ENCODE measurements at regions not wholly inside any gene's neighbourhood (a gene's known extent, or its start where the extent isn't known, plus 50 kb on each side); places are given as distances from the start of the nearest gene placed in this dataset.
A peak's percentile ranks its signal among the peaks of the same experiment; 100 is the strongest.

DNA sequence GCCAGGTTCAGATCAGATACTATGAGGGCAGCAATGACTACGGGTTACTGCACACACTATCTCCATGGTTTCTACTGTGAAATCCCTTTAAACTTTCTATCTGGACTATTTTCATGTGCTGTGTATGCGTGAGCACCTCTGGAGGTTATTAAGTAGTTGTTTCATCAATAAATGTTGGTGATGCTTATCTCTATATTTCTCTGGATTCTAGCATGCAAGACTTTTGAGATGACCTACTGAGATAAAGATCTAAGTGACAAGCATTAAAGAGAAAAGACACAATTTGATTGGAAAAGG, 194.0 kb downstream of the NRIP1 start:
- Histone ChIP-seq H3K27ac (no peak overlapping the region), H3K36me3 (no peaks in the 10 kb centered on the region), H3K9me3 (no peaks in the 10 kb centered on the region), H3K4me1 (ENCODE audit: control insufficient read depth in 1 of 2, low read depth in 2 of 2) (no peaks in the 10 kb centered on the region), H3K27me3 (replicated peaks; ENCODE audit: insufficient read depth) (no peaks in the 10 kb centered on the region), H3K4me3 (no peak overlapping the region)
- no peak for DNase-seq (ENCODE audit: low spot score)
- TF ChIP-seq, protein P1, sequence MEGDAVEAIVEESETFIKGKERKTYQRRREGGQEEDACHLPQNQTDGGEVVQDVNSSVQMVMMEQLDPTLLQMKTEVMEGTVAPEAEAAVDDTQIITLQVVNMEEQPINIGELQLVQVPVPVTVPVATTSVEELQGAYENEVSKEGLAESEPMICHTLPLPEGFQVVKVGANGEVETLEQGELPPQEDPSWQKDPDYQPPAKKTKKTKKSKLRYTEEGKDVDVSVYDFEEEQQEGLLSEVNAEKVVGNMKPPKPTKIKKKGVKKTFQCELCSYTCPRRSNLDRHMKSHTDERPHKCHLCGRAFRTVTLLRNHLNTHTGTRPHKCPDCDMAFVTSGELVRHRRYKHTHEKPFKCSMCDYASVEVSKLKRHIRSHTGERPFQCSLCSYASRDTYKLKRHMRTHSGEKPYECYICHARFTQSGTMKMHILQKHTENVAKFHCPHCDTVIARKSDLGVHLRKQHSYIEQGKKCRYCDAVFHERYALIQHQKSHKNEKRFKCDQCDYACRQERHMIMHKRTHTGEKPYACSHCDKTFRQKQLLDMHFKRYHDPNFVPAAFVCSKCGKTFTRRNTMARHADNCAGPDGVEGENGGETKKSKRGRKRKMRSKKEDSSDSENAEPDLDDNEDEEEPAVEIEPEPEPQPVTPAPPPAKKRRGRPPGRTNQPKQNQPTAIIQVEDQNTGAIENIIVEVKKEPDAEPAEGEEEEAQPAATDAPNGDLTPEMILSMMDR (IDR thresholded peaks at IDR 0.05) = no peak
- ATAC-seq (ENCODE audit: insufficient number of reproducible peaks, low FRiP score, low read depth) = no peak

- Histone ChIP-seq H3K4me1 (ENCODE audit: control insufficient read depth in 1 of 2, low read depth in 2 of 2) (no peaks in the 10 kb centered on the region), H3K27me3 (replicated peaks; ENCODE audit: insufficient read depth) (no peaks in the 10 kb centered on the region), H3K36me3 (no peaks in the 10 kb centered on the region), H3K4me3 (no peak overlapping the region), H3K9me3 (no peaks in the 10 kb centered on the region), H3K27ac (no peak overlapping the region)
- TF ChIP-seq, protein P1 (IDR thresholded peaks at IDR 0.05) = no peak
- no peak for ATAC-seq (ENCODE audit: insufficient number of reproducible peaks, low FRiP score, low read depth)
- DNase-seq (ENCODE audit: low spot score) = no peak
Measured at GRCh38 chr21:14869984-14870852, 194.6 kb downstream of the NRIP1 start.

DNA sequence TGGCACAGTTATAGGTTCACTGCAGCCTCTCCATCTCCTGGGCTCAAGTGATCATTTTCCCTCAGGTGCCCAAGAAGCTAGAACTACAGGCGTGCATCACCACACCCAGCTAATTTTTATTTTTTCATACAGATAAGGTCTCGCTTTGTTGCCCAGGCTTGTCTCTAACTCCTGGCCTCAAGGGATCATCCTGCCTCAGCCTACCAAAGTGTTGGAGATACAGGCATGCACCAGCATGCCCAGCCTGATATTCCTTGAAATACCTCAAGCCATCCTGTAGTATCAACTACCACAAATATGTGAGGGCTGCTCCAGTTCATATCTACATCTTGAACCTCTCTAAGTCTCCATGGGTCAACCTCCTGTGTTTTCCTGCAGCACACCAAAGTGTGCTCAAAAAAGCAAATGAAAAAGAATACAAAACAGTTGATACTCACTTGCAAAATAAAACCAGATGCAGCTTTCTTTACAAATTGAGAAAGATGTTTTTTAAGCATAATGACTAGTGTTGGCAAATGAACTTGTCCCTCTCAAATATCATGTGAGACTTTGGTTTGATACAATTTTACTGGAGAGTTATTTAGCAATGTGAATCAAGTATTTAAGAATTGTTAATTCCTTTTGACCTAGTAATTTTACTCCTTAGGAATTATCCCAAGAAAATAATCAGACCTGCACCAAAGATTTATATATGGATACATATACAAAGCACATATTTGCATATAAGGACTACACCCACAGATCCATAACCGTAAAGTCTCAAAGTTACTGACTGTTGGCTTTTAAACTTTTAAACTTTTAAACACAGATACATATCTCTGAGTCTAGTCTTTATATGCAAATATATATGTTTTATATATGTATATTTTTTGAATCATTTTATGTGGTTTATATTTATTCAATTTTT, 197.7 kb downstream of the NRIP1 start:
- Histone ChIP-seq H3K36me3 (no peaks in the 10 kb centered on the region), H3K4me1 (ENCODE audit: control insufficient read depth in 1 of 2, low read depth in 2 of 2) (no peaks in the 10 kb centered on the region), H3K4me3 (no peak overlapping the region), H3K27ac (no peak overlapping the region), H3K9me3 (no peaks in the 10 kb centered on the region), H3K27me3 (replicated peaks; ENCODE audit: insufficient read depth) (no peaks in the 10 kb centered on the region)
- no peak for ATAC-seq (ENCODE audit: insufficient number of reproducible peaks, low FRiP score, low read depth)
- DNase-seq (ENCODE audit: low spot score) = no peak
- TF ChIP-seq, protein P1 (IDR thresholded peaks at IDR 0.05) = no peak

DNA sequence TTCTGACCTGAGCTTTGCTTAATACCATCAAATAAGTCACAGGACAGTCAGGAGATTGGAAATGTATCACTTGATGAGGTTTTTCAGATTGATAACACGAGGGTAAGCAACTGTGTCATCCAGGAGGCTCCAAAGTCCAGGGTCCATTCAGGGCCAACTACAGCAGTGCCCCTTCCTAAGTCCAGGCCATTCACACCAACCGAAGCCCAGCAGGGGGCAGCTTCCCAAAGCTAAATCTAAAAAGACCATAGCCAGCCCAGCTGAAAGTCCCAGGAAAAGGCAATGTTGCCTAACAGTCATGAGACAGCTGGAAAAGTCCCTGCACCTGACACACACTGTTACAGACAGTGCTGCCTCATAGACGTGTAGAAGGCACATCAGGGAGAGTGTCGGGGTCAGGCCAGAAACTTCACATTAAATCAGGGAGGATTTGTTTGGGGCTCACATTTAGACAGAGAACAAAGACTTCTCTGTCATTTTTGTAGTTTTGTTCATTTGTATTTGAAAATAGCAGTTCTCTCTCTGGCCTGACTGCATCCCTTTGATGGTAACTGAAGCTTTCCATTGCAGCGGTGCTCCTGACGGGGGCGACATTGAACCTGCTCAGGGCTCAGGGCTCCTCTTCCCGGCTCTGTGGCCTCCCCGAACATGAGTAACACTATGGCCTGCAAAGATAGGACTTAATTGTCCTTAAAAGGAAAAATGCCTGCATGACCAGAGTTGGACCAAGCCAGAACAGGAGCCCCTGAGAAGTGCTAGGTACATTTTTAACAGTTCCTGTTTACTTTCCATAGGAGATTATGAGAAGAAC, 200.4 kb downstream of the NRIP1 start:
- Histone ChIP-seq H3K36me3 (no peaks in the 10 kb centered on the region), H3K4me1 (ENCODE audit: control insufficient read depth in 1 of 2, low read depth in 2 of 2) (no peaks in the 10 kb centered on the region), H3K27ac (no peak overlapping the region), H3K27me3 (replicated peaks; ENCODE audit: insufficient read depth) (no peaks in the 10 kb centered on the region), H3K9me3 (no peaks in the 10 kb centered on the region), H3K4me3 (no peak overlapping the region)
- TF ChIP-seq, protein P1 (IDR thresholded peaks at IDR 0.05) = peak; percentile 11
- ATAC-seq (ENCODE audit: insufficient number of reproducible peaks, low FRiP score, low read depth) (no peak), DNase-seq (ENCODE audit: low spot score) (no peak)
